22Rv1 (cell line): ENCODE measurements at regions not wholly inside any gene's neighbourhood (a gene's known extent, or its start where the extent isn't known, plus 50 kb on each side); places are given as distances from the start of the nearest gene placed in this dataset.

ENCODE experiments used
- CTCF ChIP-seq: fragments of 450-650 bp; IDR thresholded peaks from 2 replicates; pipeline ENCODE4 v1.5.1; 2017; ENCODE audit warnings: mild to moderate bottlenecking
- ZFX ChIP-seq: fragments of 450-650 bp; IDR thresholded peaks from 2 replicates; pipeline ENCODE4 v1.6.1; 2017; ENCODE audit warnings: antibody characterized with exemption, borderline replicate concordance

- TF ChIP-seq CTCF (no peak), ZFX (no peak)
Observed at GRCh38 chr3:177966493-177966892, 569.7 kb upstream of the KCNMB2 start.
